HepG2 (cell line): ENCODE measurements at regions not wholly inside any gene's neighbourhood (a gene's known extent, or its start where the extent isn't known, plus 50 kb on each side); places are given as distances from the start of the nearest gene placed in this dataset.

ENCODE experiments used
- ATAC-seq: fragments of 200-7000 bp; cut with Tn5 transposase; 3 replicates; pipeline ENCODE4 v1.9.1; 2020; ENCODE audit warnings: mild to moderate bottlenecking, moderate library complexity
- BruUV-seq: library from RNA; stranded (reverse); fragments of 400-500 nt; replicated peaks from 2 replicates; lab custom pipeline; 2021; lab: Mats Ljungman, UMichigan
- CTCF ChIA-PET: fragments of 300-600 bp; formaldehyde crosslinking; extraction: SDS; loops from one replicate; lab custom pipeline; 2021; ENCODE audit warnings: low total read pairs, inconsistent platforms, low intra/inter-chr PET ratio; lab: Yijun Ruan, JAX
- POLR2A ChIA-PET: fragments of 350-600 bp; sonication (Branson Sonifier 250); formaldehyde crosslinking; loops from one replicate; lab custom pipeline; 2020; ENCODE audit warnings: antibody characterized with exemption, inconsistent platforms; lab: Yijun Ruan, JAX
- DNase-seq: peaks from one replicate; pipeline ENCODE4 v3.0.0-alpha.2; 2015; ENCODE audit warnings: low spot score
- FAIRE-seq: peaks from 3 replicates; lab custom pipeline; 2011; peaks lifted over from hg19 to GRCh38; lab: Jason Lieb, UNC
- H2AFZ ChIP-seq: one replicate; pipeline ENCODE4 v1.6.1; 2011; ENCODE audit warnings: low read length, inconsistent platforms
- H3K27ac ChIP-seq: fragments of 300-600 bp; 3 replicates; pipeline ENCODE4 v1.8.0; 2011; ENCODE audit warnings: mixed run types, mild to moderate bottlenecking, mixed read lengths, low read length, inconsistent platforms; ENCODE audit not compliant: insufficient read depth; ENCODE audit errors: extremely low read length
- H3K27me3 ChIP-seq, 2 experiments: fragments of 200-600 bp in 1 of 2; 2 replicates in 1 of 2; 3 replicates in 1 of 2; pipeline versions ENCODE4 v1.6.0 to v1.8.0; 2011; ENCODE audit warnings: low read length in 2 of 2, mild to moderate bottlenecking in 2 of 2, moderate library complexity in 2 of 2, inconsistent platforms in 1 of 2; ENCODE audit not compliant: insufficient read depth in 2 of 2, control insufficient read depth in 1 of 2
- H3K36me3 ChIP-seq, 2 experiments: fragments of 200-600 bp in 1 of 2; replicated peaks in 1 of 2; 2 replicates in 1 of 2; 3 replicates in 1 of 2; pipeline versions ENCODE4 v1.5.1 to v1.8.0; 2011; ENCODE audit warnings: low read length in 2 of 2, inconsistent platforms in 1 of 2; ENCODE audit not compliant: insufficient read depth in 2 of 2, control insufficient read depth in 1 of 2
- H3K4me1 ChIP-seq: 2 replicates; pipeline ENCODE4 v1.5.1; 2012; ENCODE audit warnings: low read length, inconsistent platforms; ENCODE audit not compliant: insufficient read depth
- H3K4me2 ChIP-seq: 2 replicates; pipeline ENCODE4 v1.6.0; 2011; ENCODE audit warnings: low read depth, low read length, inconsistent platforms
- H3K4me3 ChIP-seq, 3 experiments: fragments of 200-600 bp in 1 of 3; sonication (generic), shearing (Covaris generic) in 1 of 3; replicated peaks in 1 of 3; 2 replicates each; pipeline ENCODE4 v1.5.1; 2011 to 2016; ENCODE audit warnings: low read length in 3 of 3, inconsistent platforms in 2 of 3, low read depth in 2 of 3, mild to moderate bottlenecking in 2 of 3, control low read depth in 1 of 3, mixed read lengths in 1 of 3; ENCODE audit not compliant: insufficient read depth in 1 of 3
- H3K79me2 ChIP-seq: one replicate; pipeline ENCODE4 v1.6.1; 2011; ENCODE audit warnings: low read length, inconsistent platforms; ENCODE audit not compliant: insufficient read depth
- H3K9ac ChIP-seq: 2 replicates; pipeline ENCODE4 v1.6.0; 2011; ENCODE audit warnings: mild to moderate bottlenecking, low read depth, low read length, inconsistent platforms; ENCODE audit not compliant: insufficient read depth
- H3K9me3 ChIP-seq: 2 replicates; pipeline ENCODE4 v1.5.1; 2012; ENCODE audit warnings: mild to moderate bottlenecking, low read length
- H4K20me1 ChIP-seq: 2 replicates; pipeline ENCODE4 v1.6.0; 2011; ENCODE audit warnings: inconsistent platforms, mild to moderate bottlenecking, low read length, moderate library complexity; ENCODE audit not compliant: insufficient read depth
- FOXK1 ChIP-seq: sonication (generic); formaldehyde crosslinking; IDR thresholded peaks from 2 replicates; pipeline ENCODE4 v1.4.0; 2020; ENCODE audit warnings: low read depth, missing genetic modification reagents, borderline replicate concordance
- KAT7 ChIP-seq: IDR thresholded peaks from 2 replicates; pipeline ENCODE4 v1.6.1; 2018; ENCODE audit warnings: borderline replicate concordance, missing compliant biosample characterization
- KLF9 ChIP-seq: IDR thresholded peaks from 2 replicates; pipeline ENCODE4 v1.6.1; 2016; ENCODE audit warnings: low read depth
- MYNN ChIP-seq: sonication (generic); formaldehyde crosslinking; IDR thresholded peaks from 2 replicates; pipeline ENCODE4 v1.4.0; 2020; ENCODE audit warnings: mild to moderate bottlenecking, low read depth, missing genetic modification reagents
- NFE2L2 ChIP-seq: fragments of 150-350 bp; IDR thresholded peaks from 2 replicates; pipeline ENCODE4 v1.6.1; 2014; ENCODE audit warnings: low read length
- NFYB ChIP-seq: sonication (generic); formaldehyde crosslinking; IDR thresholded peaks from 2 replicates; pipeline ENCODE4 v1.4.0; 2020; ENCODE audit warnings: missing genetic modification reagents
- ZNF12 ChIP-seq: sonication (generic); formaldehyde crosslinking; IDR thresholded peaks from 2 replicates; pipeline ENCODE4 v1.5.0; 2020; ENCODE audit warnings: missing genetic modification reagents
- ZNF572 ChIP-seq: sonication (generic); formaldehyde crosslinking; IDR thresholded peaks from 2 replicates; pipeline ENCODE4 v1.5.1; 2020; ENCODE audit warnings: mild to moderate bottlenecking, missing genetic modification reagents
- ZNF589 ChIP-seq: sonication (generic); formaldehyde crosslinking; conservative IDR thresholded peaks from 2 replicates; pipeline ENCODE4 v1.8.0; 2022; ENCODE audit warnings: mild to moderate bottlenecking, moderate library complexity, missing genetic modification reagents
- ZNF883 ChIP-seq: sonication (generic); formaldehyde crosslinking; IDR thresholded peaks from 2 replicates; pipeline ENCODE4 v1.5.1; 2020; ENCODE audit warnings: mild to moderate bottlenecking, missing genetic modification reagents; ENCODE audit errors: not compliant biosample characterization
- in situ Hi-C: cut with HindIII; loops from 2 replicates; pipeline ENCODE4 v1.10.0; 2017; ENCODE audit warnings: low pct_unique_long_range_greater_than_20kb; ENCODE audit not compliant: extremely low pct_ligation_motif_present
- intact Hi-C: fragments of 100-400 bp; cut with micrococcal nuclease; formaldehyde crosslinking; loops from one replicate; pipeline ENCODE4 v1.10.0; 2022; ENCODE audit not compliant: unreplicated experiment
- TF ChIP-seq, protein P1 (sequence below): sonication (generic); formaldehyde crosslinking; IDR thresholded peaks from 2 replicates; pipeline ENCODE4 v1.5.0; 2020; ENCODE audit warnings: mild to moderate bottlenecking, missing genetic modification reagents
- TF ChIP-seq, protein P2 (sequence below): IDR thresholded peaks from 2 replicates; pipeline ENCODE4 v1.6.1; 2012; ENCODE audit warnings: low read length, improper control_type of control experiment

DNA sequence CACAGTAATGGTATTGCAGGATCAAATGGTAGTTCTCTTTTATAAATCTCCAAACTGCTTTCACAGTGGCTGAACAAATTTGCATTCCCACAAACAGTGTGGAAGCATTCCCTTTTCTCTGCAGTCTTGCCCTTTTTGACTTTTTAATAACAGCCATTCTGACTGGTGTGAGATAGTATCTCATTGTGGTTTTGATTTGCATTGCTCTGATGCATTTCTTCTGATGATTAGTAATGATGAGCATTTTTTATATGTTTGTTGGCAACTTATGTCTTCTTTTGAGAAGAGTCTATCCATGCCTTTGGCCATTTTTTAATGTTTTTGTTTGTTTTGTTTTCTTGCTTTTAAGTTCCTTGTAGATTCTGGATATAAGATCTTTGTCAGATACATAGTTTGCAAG lies 316.1 kb upstream of the TMCO5A start:
- Histone ChIP-seq H3K4me3 (no peak overlapping the region), H3K27me3 (no peaks in the 10 kb centered on the region), H3K9ac (no peak overlapping the region)
- TF ChIP-seq ZNF589 (CRISPR knock-in tag) (no peak), ZNF12 (no peak), ZNF572 (no peak), KLF9 (CRISPR knock-in tag) (no peak), ZNF883 (CRISPR knock-in tag) (no peak), MYNN (CRISPR knock-in tag) (no peak), NFYB (CRISPR knock-in tag) (no peak), KAT7 (CRISPR knock-in tag) (no peak), NFE2L2 (no peak), FOXK1 (CRISPR knock-in tag) (no peak)
- TF ChIP-seq, protein P1, sequence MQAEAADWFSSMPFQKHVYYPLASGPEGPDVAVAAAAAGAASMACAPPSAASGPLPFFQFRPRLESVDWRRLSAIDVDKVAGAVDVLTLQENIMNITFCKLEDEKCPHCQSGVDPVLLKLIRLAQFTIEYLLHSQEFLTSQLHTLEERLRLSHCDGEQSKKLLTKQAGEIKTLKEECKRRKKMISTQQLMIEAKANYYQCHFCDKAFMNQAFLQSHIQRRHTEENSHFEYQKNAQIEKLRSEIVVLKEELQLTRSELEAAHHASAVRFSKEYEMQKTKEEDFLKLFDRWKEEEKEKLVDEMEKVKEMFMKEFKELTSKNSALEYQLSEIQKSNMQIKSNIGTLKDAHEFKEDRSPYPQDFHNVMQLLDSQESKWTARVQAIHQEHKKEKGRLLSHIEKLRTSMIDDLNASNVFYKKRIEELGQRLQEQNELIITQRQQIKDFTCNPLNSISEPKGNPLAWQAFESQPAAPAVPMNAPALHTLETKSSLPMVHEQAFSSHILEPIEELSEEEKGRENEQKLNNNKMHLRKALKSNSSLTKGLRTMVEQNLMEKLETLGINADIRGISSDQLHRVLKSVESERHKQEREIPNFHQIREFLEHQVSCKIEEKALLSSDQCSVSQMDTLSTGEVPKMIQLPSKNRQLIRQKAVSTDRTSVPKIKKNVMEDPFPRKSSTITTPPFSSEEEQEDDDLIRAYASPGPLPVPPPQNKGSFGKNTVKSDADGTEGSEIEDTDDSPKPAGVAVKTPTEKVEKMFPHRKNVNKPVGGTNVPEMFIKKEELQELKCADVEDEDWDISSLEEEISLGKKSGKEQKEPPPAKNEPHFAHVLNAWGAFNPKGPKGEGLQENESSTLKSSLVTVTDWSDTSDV (CRISPR knock-in tag) = no peak
- TF ChIP-seq, protein P2, sequence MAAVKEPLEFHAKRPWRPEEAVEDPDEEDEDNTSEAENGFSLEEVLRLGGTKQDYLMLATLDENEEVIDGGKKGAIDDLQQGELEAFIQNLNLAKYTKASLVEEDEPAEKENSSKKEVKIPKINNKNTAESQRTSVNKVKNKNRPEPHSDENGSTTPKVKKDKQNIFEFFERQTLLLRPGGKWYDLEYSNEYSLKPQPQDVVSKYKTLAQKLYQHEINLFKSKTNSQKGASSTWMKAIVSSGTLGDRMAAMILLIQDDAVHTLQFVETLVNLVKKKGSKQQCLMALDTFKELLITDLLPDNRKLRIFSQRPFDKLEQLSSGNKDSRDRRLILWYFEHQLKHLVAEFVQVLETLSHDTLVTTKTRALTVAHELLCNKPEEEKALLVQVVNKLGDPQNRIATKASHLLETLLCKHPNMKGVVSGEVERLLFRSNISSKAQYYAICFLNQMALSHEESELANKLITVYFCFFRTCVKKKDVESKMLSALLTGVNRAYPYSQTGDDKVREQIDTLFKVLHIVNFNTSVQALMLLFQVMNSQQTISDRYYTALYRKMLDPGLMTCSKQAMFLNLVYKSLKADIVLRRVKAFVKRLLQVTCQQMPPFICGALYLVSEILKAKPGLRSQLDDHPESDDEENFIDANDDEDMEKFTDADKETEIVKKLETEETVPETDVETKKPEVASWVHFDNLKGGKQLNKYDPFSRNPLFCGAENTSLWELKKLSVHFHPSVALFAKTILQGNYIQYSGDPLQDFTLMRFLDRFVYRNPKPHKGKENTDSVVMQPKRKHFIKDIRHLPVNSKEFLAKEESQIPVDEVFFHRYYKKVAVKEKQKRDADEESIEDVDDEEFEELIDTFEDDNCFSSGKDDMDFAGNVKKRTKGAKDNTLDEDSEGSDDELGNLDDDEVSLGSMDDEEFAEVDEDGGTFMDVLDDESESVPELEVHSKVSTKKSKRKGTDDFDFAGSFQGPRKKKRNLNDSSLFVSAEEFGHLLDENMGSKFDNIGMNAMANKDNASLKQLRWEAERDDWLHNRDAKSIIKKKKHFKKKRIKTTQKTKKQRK = no peak
- TF ChIP-seq, all 625 proteins: peak for 0
- peaks cover 6% of the 10 kb centered on the region for H3K9me3 ChIP-seq
- H3K4me1 ChIP-seq = no peaks in the 10 kb centered on the region
- CTCF ChIA-PET = no interaction called here
- FAIRE-seq = no peak
- no peaks in the 10 kb centered on the region for H3K79me2 ChIP-seq
- POLR2A ChIA-PET = no interaction called here
- H3K4me2 ChIP-seq = no peak overlapping the region
- H4K20me1 ChIP-seq = no peaks in the 10 kb centered on the region
- no TSS peak for BruUV-seq
- H2AFZ ChIP-seq = no peak overlapping the region
- no peak for DNase-seq
- ATAC-seq = no peak
- H3K27ac ChIP-seq = no peak overlapping the region
- in situ Hi-C loops (no loop called here), intact Hi-C loops (no loop called here)
- no peaks in the 10 kb centered on the region for H3K36me3 ChIP-seq
